HUES48 (cell line): ENCODE measurements at regions not wholly inside any gene's neighbourhood (a gene's known extent, or its start where the extent isn't known, plus 50 kb on each side); places are given as distances from the start of the nearest gene placed in this dataset.

Experiments
- H3K27ac ChIP-seq: one replicate; pipeline ENCODE4 v1.7.0; 2013; ENCODE audit warnings: low read depth, low read length, inconsistent platforms
- H3K27me3 ChIP-seq: 2 replicates; pipeline ENCODE4 v1.6.1; 2013; ENCODE audit warnings: mild to moderate bottlenecking, low read length; ENCODE audit not compliant: control insufficient read depth, insufficient read depth
- H3K36me3 ChIP-seq: 2 replicates; pipeline ENCODE4 v1.6.1; 2013; ENCODE audit warnings: low read length; ENCODE audit not compliant: control insufficient read depth, insufficient read depth
- H3K4me1 ChIP-seq: 2 replicates; pipeline ENCODE4 v1.6.1; 2013; ENCODE audit warnings: mild to moderate bottlenecking, low read length; ENCODE audit not compliant: control insufficient read depth, insufficient read depth
- H3K4me3 ChIP-seq: 2 replicates; pipeline ENCODE4 v1.5.1; 2013; ENCODE audit warnings: mild to moderate bottlenecking, low read depth, low read length
- H3K9ac ChIP-seq: 2 replicates; pipeline ENCODE4 v1.6.1; 2013; ENCODE audit warnings: mild to moderate bottlenecking, low read depth, low read length, moderate library complexity
- H3K9me3 ChIP-seq: 2 replicates; pipeline ENCODE4 v1.6.1; 2013; ENCODE audit warnings: low read length; ENCODE audit not compliant: control insufficient read depth, insufficient read depth

DNA sequence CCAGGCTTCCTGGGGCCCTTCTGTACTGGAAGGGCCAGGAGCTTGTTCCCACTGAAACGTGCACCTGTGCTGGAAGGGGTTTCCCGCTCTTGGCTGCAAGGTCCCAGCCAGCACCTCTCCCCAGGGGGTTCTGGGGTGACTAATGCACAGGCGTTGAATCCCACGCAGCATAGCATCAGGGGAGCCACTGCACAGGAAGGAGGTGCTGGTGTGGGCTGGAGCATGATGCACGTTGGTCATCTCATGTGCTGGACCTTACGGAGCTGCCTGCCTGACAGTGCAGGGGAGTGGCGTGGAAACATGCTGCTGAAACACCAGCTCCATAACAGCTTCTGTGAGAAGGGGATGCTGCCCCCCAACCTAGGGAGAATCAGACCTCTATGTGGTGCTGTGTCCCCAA lies 623.0 kb downstream of the AACS start:
- Histone ChIP-seq H3K4me3 (no peak overlapping the region), H3K9me3 (no peaks in the 10 kb centered on the region), H3K36me3 (no peaks in the 10 kb centered on the region), H3K4me1 (no peaks in the 10 kb centered on the region), H3K27ac (no peak overlapping the region), H3K9ac (no peak overlapping the region), H3K27me3 (peaks cover under 1% of the 10 kb centered on the region; the same call in 1 of the 2 replicates)

DNA sequence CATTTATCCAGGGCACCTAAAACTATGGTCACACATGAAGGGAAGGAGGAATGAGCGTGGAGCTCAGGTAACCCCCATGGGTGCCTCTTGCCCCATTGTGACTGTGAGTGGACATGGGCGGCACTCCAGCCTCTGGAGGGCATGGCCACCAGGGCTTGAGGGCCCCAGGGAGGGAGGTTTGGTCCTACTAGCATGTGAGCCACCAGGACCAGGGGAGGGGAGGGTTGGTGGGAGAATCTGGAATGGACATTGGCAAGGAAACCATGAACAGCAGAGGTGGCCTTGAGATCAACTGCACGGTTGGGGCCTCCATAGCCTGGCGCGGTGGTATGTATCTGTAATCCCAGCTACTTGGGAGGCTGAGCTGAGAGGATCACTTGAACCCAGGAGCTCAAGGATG lies 623.6 kb downstream of the AACS start:
- Histone ChIP-seq H3K27me3 (no peaks in the 10 kb centered on the region), H3K4me3 (no peak overlapping the region), H3K4me1 (no peaks in the 10 kb centered on the region), H3K9me3 (no peaks in the 10 kb centered on the region), H3K36me3 (no peaks in the 10 kb centered on the region), H3K27ac (no peak overlapping the region), H3K9ac (no peak overlapping the region)

DNA sequence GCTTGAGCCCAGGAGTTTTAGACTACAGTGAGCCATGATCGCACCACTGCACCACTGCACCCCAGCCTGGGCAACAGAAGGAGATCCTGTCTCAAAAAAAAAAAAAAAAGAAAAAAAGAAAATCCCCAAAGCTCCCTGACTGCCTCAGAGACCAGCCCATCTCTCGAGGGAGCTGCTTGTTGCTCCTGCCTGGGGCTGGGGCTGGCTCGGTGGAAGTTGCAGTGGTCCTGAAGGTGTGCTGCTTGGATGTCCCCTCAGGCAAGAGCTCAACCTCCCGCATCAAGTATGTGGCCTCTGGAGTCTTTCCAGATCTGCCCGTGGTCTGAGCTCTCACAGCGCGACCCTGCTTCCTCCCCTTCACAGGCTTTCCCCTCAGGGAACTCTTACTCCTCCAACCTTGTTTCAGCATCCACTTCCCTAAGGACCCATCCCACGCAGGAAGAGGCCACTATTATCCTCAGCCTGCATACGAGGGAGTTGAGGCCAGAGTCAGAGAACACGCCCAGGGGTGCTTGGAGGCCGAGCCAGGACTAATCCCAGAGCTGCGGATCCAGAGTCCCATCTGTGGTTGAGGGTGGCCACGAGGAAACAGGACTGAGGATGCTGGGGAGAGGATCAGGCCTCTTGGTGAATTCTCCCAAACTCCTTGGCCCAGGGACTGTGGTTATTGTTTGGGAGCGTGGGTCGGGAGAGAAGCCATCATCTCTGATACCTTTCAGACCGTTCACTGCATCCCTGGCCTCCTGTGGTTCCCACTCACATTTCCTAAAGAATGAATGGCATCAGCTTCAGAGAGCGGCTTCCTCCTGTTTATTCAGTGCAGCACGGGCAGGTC lies 624.6 kb downstream of the AACS start:
- H3K9me3 ChIP-seq = no peaks in the 10 kb centered on the region
- H3K27me3 ChIP-seq = no peaks in the 10 kb centered on the region

DNA sequence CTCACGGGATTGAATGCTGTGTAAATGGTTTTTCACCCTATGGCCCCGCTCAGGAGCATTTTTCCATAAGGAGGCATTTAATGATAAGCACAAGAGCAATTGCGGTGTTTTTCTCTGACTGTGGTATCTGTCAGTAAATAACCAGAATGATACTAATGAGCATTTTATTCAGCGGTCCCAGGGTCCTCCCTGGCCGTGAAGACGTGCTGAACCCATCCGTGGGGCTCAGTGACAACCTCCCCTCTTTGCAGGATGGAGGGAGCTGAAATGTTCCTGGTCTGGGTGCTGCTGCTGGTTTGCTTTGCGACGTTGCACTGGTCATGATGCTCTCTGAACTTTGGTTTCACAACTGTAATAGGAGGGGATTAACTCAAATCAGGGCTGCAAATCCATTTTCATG lies 625.6 kb downstream of the AACS start:
- Histone ChIP-seq H3K27ac (no peak overlapping the region), H3K4me3 (no peak overlapping the region), H3K27me3 (no peaks in the 10 kb centered on the region), H3K9ac (no peak overlapping the region), H3K9me3 (no peaks in the 10 kb centered on the region), H3K4me1 (0 out of 2 replicates have a peak, but pooled peaks cover under 1% of the 10 kb centered on the region), H3K36me3 (no peaks in the 10 kb centered on the region)

More for the DNA sequence above, 624.6 kb downstream of the AACS start:
- Histone ChIP-seq H3K27ac (no peak overlapping the region), H3K4me1 (no peaks in the 10 kb centered on the region), H3K4me3 (no peak overlapping the region), H3K36me3 (no peaks in the 10 kb centered on the region), H3K9ac (no peak overlapping the region)

DNA sequence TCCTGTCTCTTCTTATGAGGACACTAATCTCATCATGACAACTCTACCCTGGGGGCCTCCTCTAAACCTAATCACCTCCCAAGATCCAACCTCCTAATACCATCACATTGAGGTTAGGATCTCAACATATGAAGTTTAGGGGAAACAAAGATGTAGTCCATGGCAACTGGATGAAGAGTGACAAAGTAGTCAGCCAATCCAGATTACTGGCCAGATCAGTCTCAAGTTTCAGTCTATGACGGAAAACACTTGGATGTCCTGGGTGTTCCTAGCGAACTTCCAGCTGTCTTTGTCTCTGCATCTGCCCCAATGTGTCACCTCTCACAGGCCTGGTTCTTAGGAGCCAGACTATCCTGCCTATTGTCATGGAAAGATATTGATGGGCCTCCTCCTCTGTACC lies 630.8 kb downstream of the AACS start:
- no peaks in the 10 kb centered on the region for H3K27me3 ChIP-seq
- no peaks in the 10 kb centered on the region for H3K36me3 ChIP-seq
- H3K4me3 ChIP-seq = no peak overlapping the region
- H3K9me3 ChIP-seq = no peaks in the 10 kb centered on the region
- H3K27ac ChIP-seq = no peak overlapping the region
- H3K9ac ChIP-seq = no peak overlapping the region
- peaks cover 7% of the 10 kb centered on the region for H3K4me1 ChIP-seq

DNA sequence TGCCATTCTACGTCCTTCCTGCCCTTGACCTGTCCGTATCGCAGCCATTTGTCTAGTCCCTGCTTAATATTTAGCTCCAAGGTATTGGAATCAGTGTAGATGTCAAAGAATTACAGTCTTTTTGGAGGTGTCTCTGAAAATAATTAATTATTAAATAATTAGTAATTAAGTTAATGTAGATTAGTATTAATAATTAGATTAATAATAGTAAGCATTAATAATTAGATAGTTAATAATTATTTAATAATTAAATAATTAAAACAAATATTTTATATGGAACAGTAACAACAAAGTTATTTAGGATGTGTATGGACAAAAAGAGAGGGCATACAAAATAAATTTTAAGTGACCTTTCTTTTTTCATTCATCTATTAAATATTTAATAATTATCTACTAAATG lies 639.6 kb downstream of the AACS start:
- Histone ChIP-seq H3K36me3 (no peaks in the 10 kb centered on the region), H3K4me3 (no peak overlapping the region), H3K9ac (no peak overlapping the region), H3K4me1 (no peaks in the 10 kb centered on the region), H3K9me3 (no peaks in the 10 kb centered on the region), H3K27ac (no peak overlapping the region), H3K27me3 (no peaks in the 10 kb centered on the region)

DNA sequence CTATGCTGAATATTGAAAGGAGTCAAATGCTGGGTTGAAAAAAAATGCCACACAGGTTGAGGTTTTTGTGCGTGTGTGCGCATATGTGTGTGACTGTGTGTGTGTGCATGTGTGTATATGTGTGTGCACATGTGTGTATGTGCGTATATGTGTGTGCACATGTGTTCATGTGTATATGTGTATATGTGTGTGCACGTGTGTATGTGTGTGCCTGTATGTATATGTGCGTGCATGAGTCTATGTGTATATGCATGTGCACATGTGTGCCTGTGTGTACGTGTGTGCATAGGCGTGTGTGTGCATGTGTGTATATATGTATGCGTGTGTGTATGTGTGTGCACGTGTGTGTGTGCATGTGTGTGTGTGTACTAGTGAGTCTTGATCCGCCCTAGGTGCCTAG lies 655.7 kb downstream of the AACS start:
- Histone ChIP-seq H3K9ac (no peak overlapping the region), H3K36me3 (no peaks in the 10 kb centered on the region), H3K4me3 (no peak overlapping the region), H3K27me3 (no peaks in the 10 kb centered on the region), H3K27ac (no peak overlapping the region), H3K4me1 (no peaks in the 10 kb centered on the region), H3K9me3 (peaks cover 30% of the 10 kb centered on the region)

DNA sequence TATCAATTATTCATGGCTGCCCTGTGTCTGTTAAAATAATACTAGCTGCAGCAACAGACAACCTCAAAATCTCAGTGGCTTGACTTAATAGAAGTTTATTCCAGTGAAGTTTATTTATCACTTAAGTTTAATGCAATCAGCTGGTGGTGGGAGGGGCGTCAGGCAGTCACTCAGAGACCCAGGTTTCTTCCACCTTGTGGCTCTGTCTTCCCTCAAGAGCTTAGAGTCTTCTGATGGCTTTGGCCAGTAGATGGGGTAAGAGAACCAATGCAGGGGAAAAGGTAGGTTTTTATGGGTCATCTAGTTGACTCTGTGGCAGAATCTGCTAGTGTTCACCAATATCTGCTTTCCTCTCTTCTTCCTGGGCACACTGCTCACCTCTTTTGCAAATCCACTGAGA lies 668.9 kb downstream of the AACS start:
- Histone ChIP-seq H3K36me3 (no peaks in the 10 kb centered on the region), H3K27me3 (no peaks in the 10 kb centered on the region), H3K9me3 (peaks cover 26% of the 10 kb centered on the region; the same call in 1 of the 2 replicates), H3K27ac (no peak overlapping the region), H3K4me1 (no peaks in the 10 kb centered on the region), H3K4me3 (no peak overlapping the region), H3K9ac (no peak overlapping the region)

DNA sequence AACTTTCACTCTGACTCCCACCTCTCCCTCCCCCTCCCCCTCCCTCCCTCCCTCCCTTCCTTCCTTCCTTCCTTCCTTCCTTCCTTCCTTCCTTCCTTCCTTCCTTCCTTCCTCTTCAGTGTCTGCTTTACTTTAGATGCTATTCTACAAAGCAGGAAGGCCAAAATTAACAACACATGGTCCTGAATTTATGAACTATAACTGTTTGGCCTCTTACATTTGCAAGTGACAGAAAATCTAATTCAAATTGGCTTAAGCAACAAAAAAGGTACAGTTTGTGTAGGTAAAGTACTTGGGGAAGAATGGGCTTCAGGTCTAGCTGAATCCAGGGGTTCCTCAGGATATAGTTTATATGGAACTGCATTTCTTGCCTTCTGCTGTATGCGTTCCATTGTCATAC lies 673.0 kb downstream of the AACS start:
- Histone ChIP-seq H3K4me3 (no peak overlapping the region), H3K9ac (no peak overlapping the region), H3K9me3 (peaks cover 13% of the 10 kb centered on the region; the same call in 1 of the 2 replicates)

DNA sequence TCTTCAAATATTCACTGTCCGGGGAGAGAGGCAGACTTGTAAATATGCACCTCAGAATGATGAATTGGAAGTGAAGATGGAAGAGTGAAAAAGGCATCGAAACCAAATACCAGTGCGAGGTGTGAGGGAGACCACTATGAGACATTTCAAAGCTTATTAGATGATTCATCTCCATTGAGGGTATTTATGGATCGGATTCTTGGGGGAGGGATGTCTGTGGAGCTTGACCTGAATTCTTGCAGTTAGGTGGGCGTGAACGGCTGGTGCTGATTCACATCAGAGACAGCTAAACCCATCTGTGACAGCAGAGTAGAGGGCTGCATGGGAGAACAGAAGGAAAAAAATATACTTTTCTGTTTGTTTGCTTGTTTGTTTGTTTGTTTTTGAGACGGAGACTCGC lies 677.2 kb downstream of the AACS start:
- no peaks in the 10 kb centered on the region for H3K27me3 ChIP-seq
- H3K4me3 ChIP-seq = no peak overlapping the region
- no peak overlapping the region for H3K9ac ChIP-seq
- H3K36me3 ChIP-seq = no peaks in the 10 kb centered on the region
- H3K9me3 ChIP-seq = no peaks in the 10 kb centered on the region; the same call in 1 of the 2 replicates
- no peak overlapping the region for H3K27ac ChIP-seq
- H3K4me1 ChIP-seq = no peaks in the 10 kb centered on the region

More for the DNA sequence above, 673.0 kb downstream of the AACS start:
- H3K36me3 ChIP-seq = no peaks in the 10 kb centered on the region
- H3K27me3 ChIP-seq = no peaks in the 10 kb centered on the region
- no peaks in the 10 kb centered on the region for H3K4me1 ChIP-seq
- H3K27ac ChIP-seq = no peak overlapping the region

DNA sequence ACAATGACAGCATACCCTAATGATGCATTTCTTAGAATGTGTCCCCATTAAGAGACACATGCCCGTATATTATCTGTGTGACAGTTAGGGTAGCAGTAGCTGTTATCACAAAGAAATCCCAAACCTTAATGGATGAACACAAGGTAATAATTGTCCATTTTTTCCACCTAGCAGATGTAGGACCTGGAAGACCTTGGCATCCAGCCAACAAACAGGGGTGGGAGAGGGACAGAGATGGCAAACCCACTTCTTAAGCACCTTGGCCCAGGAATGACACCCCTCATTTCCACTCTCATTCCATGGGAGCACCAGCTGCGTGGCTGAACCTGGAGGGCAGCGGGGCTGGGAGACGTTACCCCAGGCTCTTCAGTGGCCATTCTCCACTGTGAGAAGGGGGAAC lies 679.0 kb downstream of the AACS start:
- no peaks in the 10 kb centered on the region for H3K36me3 ChIP-seq
- no peak overlapping the region for H3K9ac ChIP-seq
- H3K4me1 ChIP-seq = no peaks in the 10 kb centered on the region
- no peaks in the 10 kb centered on the region for H3K27me3 ChIP-seq
- peaks cover 6% of the 10 kb centered on the region; the same call in 1 of the 2 replicates for H3K9me3 ChIP-seq
- H3K27ac ChIP-seq = no peak overlapping the region
- H3K4me3 ChIP-seq = no peak overlapping the region
